ENCODE measurements at regions not wholly inside any gene's neighbourhood (a gene's known extent, or its start where the extent isn't known, plus 50 kb on each side); places are given as distances from the start of the nearest gene placed in this dataset.

- Histone ChIP-seq H2BK12ac (ENCODE audit: low read length in 2 of 2) (peak overlapping the region in 1 of 2 experiments; percentile 70), H3K27me3 (ENCODE audit: control insufficient read depth in 1 of 2, insufficient read depth in 1 of 2, low read length in 2 of 2) (no peaks in the 10 kb centered on the region), H4K91ac (ENCODE audit: low read length) (no peak overlapping the region), H3K4me1 (ENCODE audit: control insufficient read depth, insufficient read depth, low read depth, low read length) (peaks cover 9% of the 10 kb centered on the region), H2AK5ac (ENCODE audit: low read length, severe bottlenecking) (no peak overlapping the region), H2BK5ac (ENCODE audit: low read depth, low read length, poor library complexity, severe bottlenecking) (no peak overlapping the region), H4K8ac (ENCODE audit: low read length) (no peak overlapping the region), H2AFZ (ENCODE audit: low read depth, low read length) (no peak overlapping the region), H3K79me1 (replicated peaks; ENCODE audit: low read length, poor library complexity, severe bottlenecking) (no peaks in the 10 kb centered on the region), H2BK120ac (ENCODE audit: low read depth, low read length) (no peak overlapping the region), H2BK15ac (ENCODE audit: low read depth, poor library complexity, severe bottlenecking) (no peak overlapping the region), H3K27ac (ENCODE audit: low read length, poor library complexity, severe bottlenecking) (no peak overlapping the region), H3K14ac (ENCODE audit: low read length in 2 of 2) (no peak overlapping the region), H3K9ac (ENCODE audit: low read length) (no peak overlapping the region), H3K4me2 (ENCODE audit: low read length, poor library complexity, severe bottlenecking) (no peak overlapping the region), H3K4me3 (ENCODE audit: insufficient read depth in 1 of 2, low read depth in 1 of 2, low read length in 2 of 2) (no peak overlapping the region), H3K18ac (ENCODE audit: low read depth in 1 of 2, low read length in 2 of 2) (peak overlapping the region in 1 of 2 experiments; percentile 88), H3K36me3 (ENCODE audit: control insufficient read depth in 1 of 2, insufficient read depth in 2 of 2, low read depth in 1 of 2, low read length in 2 of 2) (no peaks in the 10 kb centered on the region), H3K4ac (ENCODE audit: low read depth in 1 of 2, low read length in 2 of 2) (peak overlapping the region in 1 of 2 experiments; percentile 40), H3K9me3 (ENCODE audit: control insufficient read depth, low read length) (no peaks in the 10 kb centered on the region), H3K23ac (ENCODE audit: low read length in 2 of 2) (no peak overlapping the region)
- WGBS, result 97% methylated on average over 14 of the region's 14 CpGs
- DNase-seq, result no peak
Measured at GRCh38 chr20:53875452-53875851, 194.9 kb downstream of the BCAS1 start.

- H3K4me3 ChIP-seq (ENCODE audit: insufficient read depth in 1 of 2, low read depth in 1 of 2, low read length in 2 of 2), result no peak overlapping the region
- H3K36me3 ChIP-seq (ENCODE audit: control insufficient read depth in 1 of 2, insufficient read depth in 2 of 2, low read depth in 1 of 2, low read length in 2 of 2), result no peaks in the 10 kb centered on the region
- no peak overlapping the region for H3K14ac ChIP-seq (ENCODE audit: low read length in 2 of 2)
- H2BK12ac ChIP-seq (ENCODE audit: low read length in 2 of 2), result no peak overlapping the region
- no peak overlapping the region for H2AK5ac ChIP-seq (ENCODE audit: low read length, severe bottlenecking)
- H3K4me2 ChIP-seq (ENCODE audit: low read length, poor library complexity, severe bottlenecking), result no peak overlapping the region
- H3K79me1 ChIP-seq (replicated peaks; ENCODE audit: low read length, poor library complexity, severe bottlenecking), result no peaks in the 10 kb centered on the region
- no peaks in the 10 kb centered on the region for H3K9me3 ChIP-seq (ENCODE audit: control insufficient read depth, low read length)
- no peak overlapping the region for H3K27ac ChIP-seq (ENCODE audit: low read length, poor library complexity, severe bottlenecking)
- H3K27me3 ChIP-seq (ENCODE audit: control insufficient read depth in 1 of 2, insufficient read depth in 1 of 2, low read length in 2 of 2), result no peaks in the 10 kb centered on the region
- no peak overlapping the region for H3K4ac ChIP-seq (ENCODE audit: low read depth in 1 of 2, low read length in 2 of 2)
- no peak overlapping the region for H3K23ac ChIP-seq (ENCODE audit: low read length in 2 of 2)
- no peak overlapping the region for H2BK15ac ChIP-seq (ENCODE audit: low read depth, poor library complexity, severe bottlenecking)
- peaks cover 11% of the 10 kb centered on the region for H3K4me1 ChIP-seq (ENCODE audit: control insufficient read depth, insufficient read depth, low read depth, low read length)
- H2BK120ac ChIP-seq (ENCODE audit: low read depth, low read length), result no peak overlapping the region
- no CpG with 5 or more reads among the region's 1 CpG for WGBS
- DNase-seq, result no peak
- H4K8ac ChIP-seq (ENCODE audit: low read length), result no peak overlapping the region
- no peak overlapping the region for H3K9ac ChIP-seq (ENCODE audit: low read length)
- H2BK5ac ChIP-seq (ENCODE audit: low read depth, low read length, poor library complexity, severe bottlenecking), result no peak overlapping the region
- H4K91ac ChIP-seq (ENCODE audit: low read length), result no peak overlapping the region
- no peak overlapping the region for H3K18ac ChIP-seq (ENCODE audit: low read depth in 1 of 2, low read length in 2 of 2)
- no peak overlapping the region for H2AFZ ChIP-seq (ENCODE audit: low read depth, low read length)
Measured at GRCh38 chr20:53874706-53875105, 195.7 kb downstream of the BCAS1 start.

- WGBS, result 95% methylated on average over 7 of the region's 7 CpGs
- H2BK5ac ChIP-seq (ENCODE audit: low read depth, low read length, poor library complexity, severe bottlenecking), result no peak overlapping the region
- no peak overlapping the region for H2AFZ ChIP-seq (ENCODE audit: low read depth, low read length)
- H3K9ac ChIP-seq (ENCODE audit: low read length), result no peak overlapping the region
- no peak overlapping the region for H4K8ac ChIP-seq (ENCODE audit: low read length)
- no peak overlapping the region for H3K4ac ChIP-seq (ENCODE audit: low read depth in 1 of 2, low read length in 2 of 2)
- no peaks in the 10 kb centered on the region for H3K27me3 ChIP-seq (ENCODE audit: control insufficient read depth in 1 of 2, insufficient read depth in 1 of 2, low read length in 2 of 2)
- no peak overlapping the region for H2AK5ac ChIP-seq (ENCODE audit: low read length, severe bottlenecking)
- H2BK12ac ChIP-seq (ENCODE audit: low read length in 2 of 2), result no peak overlapping the region
- H3K9me3 ChIP-seq (ENCODE audit: control insufficient read depth, low read length), result no peaks in the 10 kb centered on the region
- H3K4me1 ChIP-seq (ENCODE audit: control insufficient read depth, insufficient read depth, low read depth, low read length), result peaks cover 10% of the 10 kb centered on the region
- no peak overlapping the region for H3K18ac ChIP-seq (ENCODE audit: low read depth in 1 of 2, low read length in 2 of 2)
- no peak overlapping the region for H3K14ac ChIP-seq (ENCODE audit: low read length in 2 of 2)
- H3K23ac ChIP-seq (ENCODE audit: low read length in 2 of 2), result no peak overlapping the region
- H4K91ac ChIP-seq (ENCODE audit: low read length), result no peak overlapping the region
- H2BK15ac ChIP-seq (ENCODE audit: low read depth, poor library complexity, severe bottlenecking), result no peak overlapping the region
- DNase-seq, result no peak
- H3K79me1 ChIP-seq (replicated peaks; ENCODE audit: low read length, poor library complexity, severe bottlenecking), result no peaks in the 10 kb centered on the region
- no peak overlapping the region for H3K4me3 ChIP-seq (ENCODE audit: insufficient read depth in 1 of 2, low read depth in 1 of 2, low read length in 2 of 2)
- no peaks in the 10 kb centered on the region for H3K36me3 ChIP-seq (ENCODE audit: control insufficient read depth in 1 of 2, insufficient read depth in 2 of 2, low read depth in 1 of 2, low read length in 2 of 2)
- no peak overlapping the region for H2BK120ac ChIP-seq (ENCODE audit: low read depth, low read length)
- no peak overlapping the region for H3K27ac ChIP-seq (ENCODE audit: low read length, poor library complexity, severe bottlenecking)
- H3K4me2 ChIP-seq (ENCODE audit: low read length, poor library complexity, severe bottlenecking), result no peak overlapping the region
Measured at GRCh38 chr20:53874104-53874503, 196.3 kb downstream of the BCAS1 start.

GRCh38 chr20:53873230-53873604 lies 197.2 kb downstream of the BCAS1 start:
- Histone ChIP-seq H4K8ac (ENCODE audit: low read length) (no peak overlapping the region), H3K79me1 (replicated peaks; ENCODE audit: low read length, poor library complexity, severe bottlenecking) (no peaks in the 10 kb centered on the region), H3K4me2 (ENCODE audit: low read length, poor library complexity, severe bottlenecking) (no peak overlapping the region), H2BK5ac (ENCODE audit: low read depth, low read length, poor library complexity, severe bottlenecking) (no peak overlapping the region), H2AFZ (ENCODE audit: low read depth, low read length) (no peak overlapping the region), H3K14ac (ENCODE audit: low read length in 2 of 2) (no peak overlapping the region), H3K36me3 (ENCODE audit: control insufficient read depth in 1 of 2, insufficient read depth in 2 of 2, low read depth in 1 of 2, low read length in 2 of 2) (no peaks in the 10 kb centered on the region), H2BK120ac (ENCODE audit: low read depth, low read length) (no peak overlapping the region), H4K91ac (ENCODE audit: low read length) (no peak overlapping the region), H3K4me3 (ENCODE audit: insufficient read depth in 1 of 2, low read depth in 1 of 2, low read length in 2 of 2) (no peak overlapping the region), H3K9ac (ENCODE audit: low read length) (peak overlapping the region; percentile 67), H3K4me1 (ENCODE audit: control insufficient read depth, insufficient read depth, low read depth, low read length) (peaks cover 9% of the 10 kb centered on the region), H2BK12ac (ENCODE audit: low read length in 2 of 2) (peak overlapping the region; percentile 18 to 70), H2BK15ac (ENCODE audit: low read depth, poor library complexity, severe bottlenecking) (no peak overlapping the region), H3K27ac (ENCODE audit: low read length, poor library complexity, severe bottlenecking) (no peak overlapping the region), H3K9me3 (ENCODE audit: control insufficient read depth, low read length) (no peaks in the 10 kb centered on the region), H3K23ac (ENCODE audit: low read length in 2 of 2) (peak overlapping the region in 1 of 2 experiments; percentile 34), H3K18ac (ENCODE audit: low read depth in 1 of 2, low read length in 2 of 2) (peak overlapping the region in 1 of 2 experiments; percentile 58), H2AK5ac (ENCODE audit: low read length, severe bottlenecking) (peak overlapping the region; percentile 86), H3K4ac (ENCODE audit: low read depth in 1 of 2, low read length in 2 of 2) (peak overlapping the region in 1 of 2 experiments; percentile 24), H3K27me3 (ENCODE audit: control insufficient read depth in 1 of 2, insufficient read depth in 1 of 2, low read length in 2 of 2) (no peaks in the 10 kb centered on the region)
- 86% methylated on average over 2 of the region's 2 CpGs for WGBS
- DNase-seq, result no peak
